Activated naive CD8-positive, alpha-beta T cell treated with anti-CD3 and anti-CD28 coated beads, Interleukin-2, amount 50 U/mL, for 16 hours (primary cell): ENCODE measurements at regions not wholly inside any gene's neighbourhood (a gene's known extent, or its start where the extent isn't known, plus 50 kb on each side); places are given as distances from the start of the nearest gene placed in this dataset.
A peak's percentile ranks its signal among the peaks of the same experiment; 100 is the strongest.

Experiments
- DNase-seq: peaks from one replicate; pipeline ENCODE4 v3.0.0-alpha.2; 2020; ENCODE audit warnings: low read depth, low spot score

DNA sequence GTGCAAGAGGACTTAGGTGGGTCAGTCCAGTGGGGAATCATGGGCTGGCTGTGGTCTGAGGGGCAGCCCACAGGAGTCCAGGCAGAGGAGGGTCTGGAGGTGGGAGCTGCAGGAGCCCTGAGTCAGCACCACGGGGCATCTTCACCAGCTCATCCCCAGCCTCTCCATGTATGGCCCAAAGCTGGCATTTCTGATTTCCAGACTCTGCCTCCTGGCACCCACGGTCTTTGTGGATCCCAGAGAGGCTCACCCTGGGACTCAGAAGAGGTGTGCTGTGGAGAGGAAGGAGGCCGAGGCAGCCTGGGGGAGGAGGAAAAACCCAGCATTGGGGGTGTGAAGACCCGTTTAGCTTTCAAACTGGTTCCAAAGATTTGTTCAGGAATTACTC, 64.5 kb upstream of the KLF13 start:
- no peak for DNase-seq

DNA sequence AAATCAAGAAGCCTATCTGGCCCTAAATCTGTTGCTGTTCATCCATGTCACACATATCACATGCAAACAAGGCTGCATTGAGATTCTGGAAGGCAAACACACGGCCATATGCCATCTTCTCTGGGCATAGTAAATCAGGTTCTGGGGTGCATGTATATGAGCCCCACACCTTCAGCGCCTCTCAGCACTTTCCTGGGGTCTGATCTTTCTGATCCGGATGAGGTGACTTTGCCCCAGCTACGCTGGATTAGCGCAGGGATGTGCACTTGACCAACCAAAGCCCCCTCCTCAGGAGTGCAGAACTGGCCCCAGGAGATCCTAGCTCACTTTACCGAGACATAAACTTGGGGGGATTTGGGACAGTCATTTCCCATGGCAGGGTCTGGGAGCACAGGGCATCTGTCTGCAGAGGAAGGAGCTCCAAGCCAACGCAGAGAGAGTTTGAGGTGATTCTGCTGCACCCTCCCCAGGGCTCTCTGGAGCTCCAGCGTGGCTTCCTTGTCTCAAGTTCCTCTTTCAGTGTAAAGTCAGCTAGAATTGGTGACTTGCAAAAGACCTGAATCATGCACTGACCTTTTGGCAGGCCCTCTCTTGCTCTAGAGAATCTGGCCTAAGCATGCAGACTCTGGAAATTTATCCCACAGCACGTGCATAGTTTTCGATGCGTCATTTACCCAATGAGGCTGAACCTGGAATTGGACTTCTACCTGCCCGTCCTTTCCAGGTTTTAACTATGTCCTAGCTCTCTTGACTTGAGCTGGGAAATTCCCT, 63.5 kb upstream of the KLF13 start:
- no peak for DNase-seq

DNA sequence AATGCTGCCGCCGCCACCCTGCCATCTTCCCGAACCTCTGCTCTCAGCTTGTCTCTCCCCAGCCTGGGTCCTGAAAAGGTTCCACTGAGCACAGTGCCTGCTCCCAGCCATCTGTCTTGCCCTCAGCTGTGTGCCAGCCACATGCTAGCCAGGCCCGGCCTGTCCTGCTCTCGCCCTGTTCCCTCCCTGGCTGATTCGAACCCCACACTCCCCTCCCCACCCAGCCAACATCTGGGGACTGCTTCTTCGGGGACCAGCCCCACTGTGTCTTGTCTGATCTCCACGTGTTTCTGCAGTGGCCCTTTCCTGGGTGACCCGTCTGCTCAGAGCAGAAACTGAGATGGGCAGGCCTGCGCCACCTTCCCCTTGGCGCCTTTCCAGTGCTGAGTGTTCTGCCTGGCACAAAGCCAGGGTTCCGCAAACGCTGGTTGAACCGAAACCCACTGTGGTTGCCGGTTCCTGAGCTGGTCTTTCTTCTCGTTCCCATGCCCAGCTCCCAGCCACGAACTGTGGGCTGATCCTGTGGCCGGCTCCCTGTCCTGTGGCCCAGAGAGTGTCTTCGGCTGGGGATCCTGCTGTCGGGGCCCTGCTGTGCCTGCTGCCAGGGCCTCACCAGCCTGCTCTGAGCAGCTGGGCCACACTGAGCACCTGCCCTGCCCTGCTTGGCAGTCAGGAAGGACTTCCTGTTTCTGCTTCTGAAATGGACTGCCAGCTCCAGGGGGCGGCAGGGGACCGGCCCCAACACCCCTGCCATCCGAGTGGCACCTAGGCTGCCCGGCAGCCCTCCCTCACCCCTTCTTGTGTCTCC, 62.7 kb upstream of the KLF13 start:
- DNase-seq = peak; percentile 22

- no peak for DNase-seq
Observed at GRCh38 chr15:31264559-31265089, 62.0 kb upstream of the KLF13 start.

- no peak for DNase-seq
Observed at GRCh38 chr15:31265090-31265870, 61.4 kb upstream of the KLF13 start.

DNA sequence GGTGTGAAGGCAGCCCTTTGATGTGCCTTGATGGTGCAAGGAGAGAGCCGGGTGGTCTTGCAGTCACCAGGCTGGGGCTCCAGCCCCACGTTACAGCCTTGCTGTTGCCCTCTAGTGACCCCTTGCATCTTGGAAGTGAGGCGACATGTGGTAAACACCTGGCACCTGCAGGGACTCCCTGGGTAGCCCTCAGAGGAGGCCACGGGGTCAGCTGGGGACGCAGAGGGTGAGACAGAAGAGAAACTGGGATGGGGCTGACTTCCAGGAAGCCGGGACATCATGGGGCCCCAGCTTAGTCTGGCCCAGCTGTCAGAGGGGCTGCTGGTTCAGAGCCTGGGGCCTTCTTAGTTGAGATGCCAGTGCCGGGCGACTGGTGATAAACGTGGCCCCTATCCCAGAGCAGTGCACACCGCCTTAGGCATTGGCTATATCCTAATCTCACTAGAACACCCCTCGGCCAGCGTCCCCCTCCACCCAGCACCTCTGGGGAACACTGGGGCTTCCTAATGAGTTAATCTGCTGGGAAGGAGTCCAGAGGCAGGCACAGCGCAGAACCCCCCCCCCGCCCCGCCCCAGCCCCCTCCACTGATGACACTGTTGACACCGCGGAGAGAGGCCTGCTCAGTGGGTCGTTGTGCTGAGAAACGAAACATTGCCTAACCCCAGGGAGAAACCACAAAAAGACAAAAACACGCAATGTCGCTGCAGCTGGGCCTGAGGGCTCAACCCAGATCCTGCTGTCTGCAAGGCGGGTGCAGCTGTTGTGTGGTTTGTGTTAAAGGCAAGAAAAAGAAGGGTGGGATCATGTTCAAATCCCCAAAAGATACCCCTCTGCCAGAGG, 60.5 kb upstream of the KLF13 start:
- DNase-seq = peak; percentile 38

- no peak for DNase-seq
Observed at GRCh38 chr15:31266712-31267111, 59.9 kb upstream of the KLF13 start.

DNA sequence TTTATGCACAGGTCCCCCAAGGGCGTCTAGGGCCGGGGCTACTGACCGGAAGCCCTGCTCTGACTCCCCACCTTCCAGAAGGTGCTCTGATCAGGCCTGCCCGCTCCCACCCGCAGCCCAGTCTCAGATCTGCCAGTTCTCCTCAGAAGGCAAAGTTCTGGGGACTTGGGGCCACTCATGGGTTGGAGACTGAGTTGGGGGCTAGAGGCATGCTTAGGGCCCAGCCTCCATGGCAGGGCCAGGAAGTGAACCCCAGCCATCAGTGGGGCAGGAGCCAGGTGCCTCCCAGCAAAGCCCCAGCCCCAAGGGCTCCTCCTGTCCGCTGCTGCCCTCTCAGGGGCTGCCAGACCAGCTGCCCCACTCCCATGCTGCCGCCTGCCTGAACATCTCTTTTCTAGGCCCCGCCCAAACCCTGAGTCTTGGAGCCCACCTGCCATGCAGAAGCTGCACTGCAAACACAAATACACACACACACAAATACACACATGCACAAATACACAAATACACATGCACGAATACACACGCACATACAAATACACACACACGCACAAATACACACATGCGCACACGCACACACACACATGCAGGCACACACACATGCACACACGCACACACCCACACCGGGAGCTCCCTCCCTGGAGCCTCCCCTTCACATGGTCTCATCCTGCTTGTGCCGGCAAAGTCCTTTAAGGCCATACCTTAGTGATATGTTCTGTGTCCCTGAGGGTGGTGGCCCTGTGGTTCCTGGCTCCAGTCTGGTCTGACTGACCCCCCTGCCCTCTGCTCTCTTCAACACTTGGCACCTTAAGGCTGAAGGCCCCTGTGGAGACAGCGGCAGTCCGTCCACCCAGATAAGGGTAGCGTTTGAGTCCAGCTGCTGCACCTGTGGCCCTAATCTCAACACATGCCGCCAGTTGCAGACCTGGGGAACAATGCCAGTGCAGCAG, 59.2 kb upstream of the KLF13 start:
- DNase-seq = no peak

- DNase-seq = no peak
Observed at GRCh38 chr15:31268108-31268501, 58.5 kb upstream of the KLF13 start.

DNA sequence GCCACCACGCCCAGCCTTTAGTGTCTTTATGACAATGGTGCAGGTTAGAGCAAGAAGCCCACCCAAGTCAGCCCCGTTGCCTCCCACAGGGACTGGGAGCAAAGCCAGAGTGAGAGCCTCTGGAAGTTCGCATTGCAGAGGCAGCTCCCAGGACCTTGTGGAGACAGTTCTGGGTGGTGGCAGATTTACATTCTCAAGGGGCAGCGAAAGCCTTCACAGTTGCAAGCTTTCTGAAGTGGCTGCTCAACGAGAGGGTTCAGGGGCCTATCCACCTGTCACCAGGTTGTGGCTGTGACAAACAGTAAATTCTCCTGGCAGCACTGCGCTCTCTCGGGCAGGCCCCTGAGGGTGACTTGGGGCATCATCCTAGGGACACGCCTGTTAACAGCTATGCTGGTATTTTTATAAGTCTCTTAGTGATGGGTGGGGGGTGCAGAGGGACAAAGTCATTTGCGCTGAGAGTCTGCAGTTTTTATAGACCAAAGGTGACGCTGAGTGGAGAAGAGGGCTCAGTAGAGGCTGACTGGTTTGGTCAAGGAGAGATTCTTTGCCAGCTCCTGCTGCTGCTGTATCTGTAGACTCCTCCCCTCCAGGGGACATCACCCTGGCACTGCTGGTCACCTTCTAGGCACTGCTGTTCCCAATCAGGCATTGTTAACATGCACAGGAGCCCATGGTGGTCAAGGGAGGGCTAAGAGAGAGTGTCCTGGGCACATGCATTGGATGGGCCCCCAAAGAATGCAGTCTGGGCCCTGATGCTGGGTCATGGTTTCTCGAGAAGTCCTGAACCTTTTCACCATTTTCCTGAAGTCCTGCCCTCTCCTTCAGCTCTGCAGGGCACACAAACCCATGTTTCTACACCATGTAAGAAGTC, 57.5 kb upstream of the KLF13 start:
- no peak for DNase-seq

- no peak for DNase-seq
Observed at GRCh38 chr15:31269816-31270575, 56.6 kb upstream of the KLF13 start.

DNA sequence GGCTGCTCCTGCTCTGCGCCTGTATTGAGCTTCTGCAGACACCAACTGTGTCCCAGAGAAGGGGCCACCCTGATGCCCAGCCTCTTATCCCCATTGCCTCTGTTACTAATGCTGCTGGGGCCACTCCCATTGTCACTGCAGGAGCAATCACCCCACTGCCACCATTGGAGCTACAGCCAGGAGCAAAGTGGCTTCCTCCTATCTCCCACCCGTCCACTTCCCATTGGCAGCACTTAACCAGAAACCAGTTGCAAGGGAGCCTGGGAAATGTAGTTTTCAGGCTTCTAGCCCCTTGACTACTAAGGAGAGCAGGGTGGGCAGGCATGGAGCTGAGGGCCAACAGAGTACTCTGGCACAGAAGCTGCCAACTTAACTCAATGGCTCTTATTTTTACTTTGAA, 55.9 kb upstream of the KLF13 start:
- no peak for DNase-seq

GRCh38 chr15:31271224-31271635, 55.4 kb upstream of the KLF13 start:
- DNase-seq = no peak

DNA sequence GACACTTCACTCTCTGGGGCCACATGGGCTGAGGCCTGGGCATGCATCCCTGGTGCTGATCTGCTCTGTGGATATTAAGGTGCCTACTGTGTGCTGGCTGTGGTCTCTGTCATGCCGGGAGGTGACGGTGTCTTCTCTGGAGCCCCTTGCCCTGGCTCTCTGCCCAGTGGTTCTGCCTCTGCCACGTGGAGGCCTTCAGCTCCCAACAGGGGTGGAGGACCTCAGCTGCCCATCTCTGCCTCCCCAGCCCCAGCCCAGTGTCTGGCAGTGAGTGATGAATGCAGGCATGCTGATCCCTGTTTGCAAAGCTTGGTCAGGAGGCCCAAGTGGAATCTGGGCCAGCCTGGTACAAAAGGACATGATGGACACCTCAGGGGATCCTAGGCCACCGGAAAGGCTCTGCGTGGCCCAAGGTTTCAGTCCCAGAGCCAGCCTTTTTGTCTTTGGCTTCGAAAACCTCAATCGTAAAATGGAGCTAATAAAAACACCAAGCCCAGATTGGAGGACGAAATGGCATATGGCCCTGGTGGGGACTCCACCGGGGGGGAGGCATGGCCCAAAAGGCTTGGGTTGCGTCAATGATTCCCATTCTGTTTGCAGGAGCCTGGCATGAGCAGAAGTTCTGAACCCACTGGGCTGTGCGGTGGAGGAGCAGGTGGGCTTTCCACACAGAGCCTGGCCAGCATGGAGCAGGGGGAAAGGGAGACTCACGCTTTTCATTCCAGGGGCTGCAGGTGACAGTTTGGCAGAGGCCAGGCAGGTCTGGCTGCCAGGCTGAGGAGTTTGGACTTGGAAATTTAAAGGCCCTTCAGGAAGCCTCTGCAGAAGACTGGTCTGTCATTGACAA, 54.7 kb upstream of the KLF13 start:
- DNase-seq = no peak

DNA sequence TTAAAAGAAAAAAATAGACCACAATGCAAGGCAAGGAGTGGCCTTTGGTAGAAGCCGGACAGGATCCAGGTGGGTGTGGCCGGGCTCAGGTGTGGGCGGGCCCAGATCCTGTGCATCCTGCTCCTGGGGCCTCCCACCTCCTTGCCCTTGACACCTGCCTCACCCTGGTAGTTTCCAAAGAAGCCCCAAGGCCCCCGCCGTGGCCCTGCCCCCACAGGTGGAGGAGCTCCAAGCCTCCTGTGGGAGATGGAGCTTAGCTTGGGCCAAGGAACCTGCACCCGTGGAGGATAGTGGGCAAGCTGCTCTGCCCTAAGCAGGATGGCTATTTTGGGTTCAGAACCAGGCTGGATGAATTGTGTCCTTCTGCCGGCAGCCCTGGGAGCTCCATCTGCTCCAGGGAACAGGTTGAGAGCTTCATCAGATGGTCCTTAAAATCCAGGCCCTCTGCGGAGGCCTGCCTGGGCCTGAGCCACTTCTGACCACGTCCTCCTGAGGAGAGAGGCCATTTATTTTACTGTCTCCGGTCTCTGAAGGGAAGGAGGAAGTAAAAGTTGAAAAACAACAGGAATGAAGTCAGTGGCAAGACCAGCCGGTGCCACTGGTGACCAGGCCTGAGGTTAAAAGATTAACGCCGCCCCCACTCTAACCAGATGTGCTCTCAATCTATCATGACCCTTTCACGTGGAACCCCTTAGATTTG, 53.9 kb upstream of the KLF13 start:
- no peak for DNase-seq

DNA sequence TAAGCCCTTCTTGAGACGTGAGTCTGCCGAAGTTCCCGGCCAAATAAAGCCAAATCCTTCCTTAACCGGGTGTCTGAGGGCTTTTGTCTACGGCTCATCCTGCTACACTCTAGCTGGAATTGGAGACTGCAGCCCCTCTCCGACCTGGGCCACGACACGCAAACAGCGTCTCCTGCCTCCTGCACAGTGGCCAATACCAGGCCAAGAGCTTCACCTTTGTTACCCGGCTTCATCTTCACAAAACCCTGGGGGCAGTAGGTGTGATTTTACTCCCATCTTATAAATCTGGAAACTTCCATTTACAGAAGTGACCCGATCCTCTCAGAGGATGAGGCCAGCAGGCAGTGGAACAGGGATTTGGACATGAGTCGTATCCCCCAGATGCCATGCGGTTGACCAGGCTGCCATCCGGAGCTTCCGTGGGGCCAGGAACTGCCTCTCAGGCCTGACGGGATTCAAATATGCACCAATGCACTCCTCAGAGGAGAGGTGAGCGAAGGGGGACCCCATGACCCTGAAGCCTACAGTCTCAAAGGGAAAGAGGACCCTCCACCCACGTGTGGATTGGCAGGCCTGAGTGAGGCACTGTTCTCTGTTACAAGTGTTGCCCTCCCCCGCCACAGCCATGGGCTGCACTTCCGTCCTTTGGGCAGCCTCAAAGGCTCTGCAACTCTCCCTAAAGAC, 53.2 kb upstream of the KLF13 start:
- no peak for DNase-seq
